ENCODE measurements at regions not wholly inside any gene's neighbourhood (a gene's known extent, or its start where the extent isn't known, plus 50 kb on each side); places are given as distances from the start of the nearest gene placed in this dataset.

GRCh38 chr9:107833295-107833694 is 343.7 kb upstream of the KLF4 start:
- TF ChIP-seq CTCF (conservative IDR thresholded peaks at IDR 0.05; ENCODE audit: low read length) (no peak), EZH2phosphoT487 (IDR thresholded peaks at IDR 0.05; ENCODE audit: borderline replicate concordance) (no peak)

Measured in Loucy (cell line).